PC-3 (cell line): ENCODE measurements at regions not wholly inside any gene's neighbourhood (a gene's known extent, or its start where the extent isn't known, plus 50 kb on each side); places are given as distances from the start of the nearest gene placed in this dataset.

Experiments used
- CTCF ChIP-seq: fragments of 300-600 bp; sonication (generic); conservative IDR thresholded peaks from 2 replicates; pipeline ENCODE4 v1.5.1; 2017; ENCODE audit warnings: antibody characterized with exemption, low read depth, mild to moderate bottlenecking, low read length
- EZH2 ChIP-seq: fragments of 300-600 bp; sonication (generic); IDR thresholded peaks from one replicate; pipeline ENCODE4 v1.6.1; 2017; ENCODE audit warnings: antibody characterized with exemption, mild to moderate bottlenecking, low read length; ENCODE audit not compliant: unreplicated experiment

- no peak for TF ChIP-seq CTCF
- TF ChIP-seq EZH2, result no peak
Observed at GRCh38 chr6:90415178-90415577, 118.5 kb upstream of the BACH2 start.
